Nucleus accumbens (tissue), 56 donors: ENCODE measurements at regions not wholly inside any gene's neighbourhood (a gene's known extent, or its start where the extent isn't known, plus 50 kb on each side); places are given as distances from the start of the nearest gene placed in this dataset.
"Not testable (repeated sequence)": the region's sequence is repeated elsewhere in the genome, so short reads cannot be mapped to it uniquely, and the experiment has no call there.

Experiments
- DNase-seq, 56 donors: peaks; one replicate each; lab custom pipeline; 2025; lab: John Stamatoyannopoulos, UW

DNA sequence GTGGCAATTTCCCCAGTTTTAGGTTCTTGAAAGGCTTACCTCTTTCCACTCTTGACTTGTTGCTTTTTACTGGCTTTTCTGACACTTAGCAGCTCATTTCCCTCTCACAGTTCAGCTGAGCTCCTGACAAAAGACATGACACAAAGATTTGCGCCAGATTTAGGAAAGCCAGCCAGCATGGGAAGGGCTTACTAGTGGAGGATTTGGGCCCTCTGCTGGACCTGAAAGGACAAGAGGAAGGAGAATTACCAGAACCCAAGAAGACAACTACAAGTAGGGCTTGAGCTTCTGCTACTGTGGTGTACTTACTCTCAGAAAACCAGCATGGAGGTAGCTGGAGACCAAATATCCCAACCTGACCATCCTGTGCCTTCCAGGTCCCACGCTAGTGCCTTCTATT, 784.5 kb downstream of the BRINP3 start:
- DNase-seq = no peak

DNA sequence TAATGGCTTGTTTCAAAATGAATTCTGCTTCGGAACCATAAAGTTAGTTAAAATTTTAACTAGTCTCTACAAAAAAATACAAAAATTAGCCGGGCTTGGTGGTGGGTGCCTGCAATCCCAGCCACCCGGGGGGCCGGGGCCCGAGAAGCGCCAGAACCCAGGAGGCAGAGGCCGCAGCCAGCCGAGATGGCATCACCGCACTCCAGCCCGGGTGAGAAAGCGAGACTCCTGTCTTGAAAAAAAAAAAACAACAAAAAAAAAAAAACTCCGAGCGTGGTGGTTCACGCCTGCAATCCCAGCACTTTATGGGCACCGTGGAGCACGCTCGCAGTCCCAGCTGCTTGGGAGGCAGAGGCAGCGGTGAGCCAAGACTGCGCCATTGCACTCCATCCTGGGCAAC, 781.4 kb downstream of the BRINP3 start:
- DNase-seq = no peak

DNA sequence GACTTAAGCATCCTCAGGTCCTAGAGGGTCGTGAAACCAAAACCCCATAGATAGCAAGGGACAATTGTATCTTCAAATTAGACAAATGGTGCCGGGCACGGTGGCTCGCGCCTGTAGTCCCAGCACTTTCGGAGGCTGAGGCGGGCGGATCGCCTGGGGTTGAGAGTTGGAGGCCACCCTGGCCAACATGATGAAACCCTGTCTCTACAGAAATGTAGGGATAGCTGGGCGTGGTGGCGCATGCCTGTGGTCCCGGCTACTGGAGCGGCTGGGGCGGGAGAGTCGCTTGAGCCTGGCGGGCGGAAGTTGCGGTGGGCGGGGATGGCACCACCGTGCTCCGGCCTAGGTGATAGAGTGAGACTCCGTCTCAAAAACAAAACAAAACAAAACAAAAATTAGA, 780.6 kb downstream of the BRINP3 start:
- DNase-seq = no peak

DNA sequence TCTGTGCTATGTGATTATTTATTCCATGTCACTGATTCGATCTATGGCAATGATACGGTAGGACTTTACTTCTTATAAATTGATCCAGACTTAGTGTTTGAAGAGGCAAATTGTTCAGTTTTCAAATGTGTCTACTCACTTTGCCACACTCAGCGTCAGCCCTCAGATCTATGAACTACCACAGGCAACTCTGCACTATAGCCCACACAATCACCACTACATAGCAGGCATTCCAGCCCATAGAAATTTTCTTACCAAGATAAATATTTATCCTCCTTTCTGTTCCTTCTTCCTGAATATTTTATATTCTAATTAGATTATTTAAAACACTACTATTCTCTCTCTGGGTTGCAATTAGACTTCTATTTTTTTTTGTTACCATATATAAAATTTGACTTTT, 776.1 kb downstream of the BRINP3 start:
- DNase-seq = no peak

DNA sequence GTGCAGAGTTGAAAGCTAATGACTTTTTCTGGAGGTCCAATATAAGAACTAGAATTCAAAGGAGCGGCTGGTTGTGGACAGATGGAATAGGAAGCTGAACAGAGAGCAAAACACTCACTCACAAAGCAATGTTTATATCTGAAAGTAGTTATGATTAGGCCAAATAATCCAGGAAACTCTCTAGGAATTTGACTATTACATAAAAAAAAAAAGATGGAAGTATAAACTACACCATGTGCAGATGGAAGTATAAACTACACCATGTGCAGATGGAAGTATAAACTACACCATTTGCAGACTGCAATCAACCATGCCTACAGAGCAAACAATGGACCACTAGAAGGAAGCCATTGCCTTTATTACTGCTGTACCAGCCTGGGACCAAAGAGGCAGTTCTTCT, 771.1 kb downstream of the BRINP3 start:
- DNase-seq = no peak

DNA sequence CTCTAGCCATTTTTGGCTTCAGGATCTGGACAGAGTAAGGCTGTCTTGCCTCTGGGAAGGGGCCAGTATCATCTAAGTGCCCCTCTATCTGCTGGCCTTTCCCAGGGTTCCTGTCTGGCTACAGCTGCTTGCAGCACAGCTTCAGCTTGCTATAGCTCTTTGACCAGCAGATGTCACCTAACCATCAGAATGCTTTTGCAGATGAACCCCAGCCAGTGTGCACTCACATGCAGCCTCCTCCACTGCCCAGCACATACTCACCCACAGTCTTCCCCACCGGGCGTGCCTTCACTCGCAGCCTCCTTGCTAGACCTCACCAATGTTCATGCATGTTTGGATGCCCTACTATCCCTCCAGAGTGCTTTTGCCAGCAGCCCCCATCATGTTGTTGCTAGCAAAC, 769.0 kb downstream of the BRINP3 start:
- DNase-seq = peak in 1 of 56 donors; percentile 2

DNA sequence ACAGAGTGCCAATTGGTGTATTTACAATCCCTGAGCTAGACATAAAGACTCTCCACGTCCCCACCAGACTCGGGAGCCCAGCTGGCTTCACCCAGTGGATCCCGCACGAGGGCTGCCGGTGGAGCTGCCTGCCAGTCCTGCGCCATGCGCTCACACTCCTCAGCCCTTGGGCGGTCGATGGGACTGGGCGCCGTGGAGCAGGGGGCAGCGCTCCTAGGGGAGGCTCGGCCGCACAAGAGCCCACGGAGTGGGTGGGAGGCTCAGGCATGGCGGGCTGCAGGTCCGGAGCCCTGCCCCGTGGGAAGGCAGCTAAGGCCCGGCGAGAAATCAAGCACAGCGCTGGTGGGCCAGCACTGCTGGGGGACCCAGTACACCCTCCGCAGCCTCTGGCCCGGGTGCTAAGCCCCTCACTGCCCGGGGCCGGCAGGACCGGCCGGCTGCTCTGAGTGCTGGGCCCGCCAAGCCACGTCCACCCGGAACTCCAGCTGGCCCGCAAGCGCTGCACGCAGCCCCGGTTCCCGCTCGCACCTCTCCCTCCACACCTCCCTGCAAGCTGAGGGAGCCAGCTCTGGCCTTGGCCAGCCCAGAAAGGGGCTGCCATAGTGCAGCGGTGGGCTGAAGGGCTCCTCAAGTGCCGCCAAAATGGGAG, 759.4 kb downstream of the BRINP3 start:
- not testable (repeated sequence) for DNase-seq

DNA sequence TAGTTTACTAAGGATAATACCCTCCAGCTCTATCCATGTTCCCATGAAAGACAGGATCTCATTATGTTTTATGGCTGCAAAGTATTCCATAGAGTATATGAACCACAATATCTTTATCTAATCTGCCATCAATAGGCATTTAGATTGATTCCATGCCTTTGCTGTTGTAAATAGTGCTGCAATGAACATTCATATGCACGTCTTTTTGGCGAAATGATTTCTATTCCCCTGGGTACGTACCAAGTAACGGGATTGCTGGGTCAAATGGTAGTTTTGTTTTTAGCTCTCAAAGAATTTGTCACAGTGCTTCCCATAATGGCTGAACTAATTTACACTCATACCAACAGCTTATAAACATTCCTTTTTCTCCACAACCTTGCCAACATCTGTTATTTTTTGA, 750.9 kb downstream of the BRINP3 start:
- DNase-seq = no peak

DNA sequence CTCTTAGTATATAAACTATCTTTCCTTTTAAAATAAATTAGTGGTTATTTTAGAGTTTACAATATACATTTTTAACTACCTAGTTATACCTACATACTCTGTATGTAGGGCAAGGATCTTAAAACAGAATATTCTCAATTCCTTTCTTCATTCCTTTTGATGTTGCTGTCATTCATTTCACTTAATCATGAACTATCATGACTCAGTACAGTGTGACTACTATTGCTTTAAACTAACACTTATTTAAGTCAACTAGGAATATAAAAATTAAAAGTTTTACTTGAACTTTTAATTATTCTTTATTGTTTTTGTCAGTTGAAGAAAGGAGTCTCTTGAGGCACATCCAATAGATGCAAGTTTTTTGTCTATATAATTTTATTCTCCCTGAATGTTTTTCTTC, 726.4 kb downstream of the BRINP3 start:
- DNase-seq = no peak

DNA sequence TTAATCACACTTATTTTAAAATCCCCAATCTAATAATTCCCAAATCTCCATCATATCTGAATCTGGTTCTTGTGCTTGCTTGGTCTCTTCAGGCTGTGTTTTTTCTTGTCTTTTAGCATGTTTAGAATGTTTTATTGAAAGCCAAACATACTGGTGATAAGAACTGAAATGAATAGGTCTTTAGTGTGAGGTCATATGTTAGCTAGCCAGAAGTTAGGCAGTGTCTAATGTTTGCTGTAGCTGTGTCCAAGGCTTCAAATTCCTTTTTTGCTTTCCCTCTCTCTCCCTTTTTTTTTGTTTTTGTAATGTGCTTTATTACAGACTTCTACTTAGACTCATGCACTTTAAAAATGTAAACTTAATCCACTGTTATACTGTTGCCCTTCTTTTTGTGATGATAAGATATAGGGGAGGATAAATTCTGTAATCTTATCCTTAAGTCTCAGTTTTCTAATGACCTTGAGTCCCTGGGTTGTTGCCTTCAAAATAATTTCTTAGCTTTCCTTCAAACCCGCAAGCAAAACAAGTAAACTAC, 725.1 kb downstream of the BRINP3 start:
- no peak for DNase-seq

DNA sequence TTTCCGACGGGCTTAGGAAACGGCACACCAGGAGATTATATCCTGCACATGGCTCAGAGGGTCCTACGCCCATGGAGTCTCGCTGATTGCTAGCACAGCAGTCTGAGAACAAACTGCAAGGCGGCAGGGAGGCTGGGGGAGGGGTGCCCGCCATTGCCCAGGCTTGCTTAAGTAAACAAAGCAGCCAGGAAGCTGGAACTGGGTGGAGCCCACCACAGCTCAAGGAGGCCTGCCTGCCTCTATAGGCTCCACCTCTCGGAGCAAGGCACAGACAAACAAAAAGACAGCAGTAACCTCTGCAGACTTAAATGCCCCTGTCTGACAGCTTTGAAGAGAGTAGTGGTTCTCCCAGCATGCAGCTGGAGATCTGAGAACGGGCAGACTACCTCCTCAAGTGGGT, 722.6 kb downstream of the BRINP3 start:
- not testable (repeated sequence) for DNase-seq

DNA sequence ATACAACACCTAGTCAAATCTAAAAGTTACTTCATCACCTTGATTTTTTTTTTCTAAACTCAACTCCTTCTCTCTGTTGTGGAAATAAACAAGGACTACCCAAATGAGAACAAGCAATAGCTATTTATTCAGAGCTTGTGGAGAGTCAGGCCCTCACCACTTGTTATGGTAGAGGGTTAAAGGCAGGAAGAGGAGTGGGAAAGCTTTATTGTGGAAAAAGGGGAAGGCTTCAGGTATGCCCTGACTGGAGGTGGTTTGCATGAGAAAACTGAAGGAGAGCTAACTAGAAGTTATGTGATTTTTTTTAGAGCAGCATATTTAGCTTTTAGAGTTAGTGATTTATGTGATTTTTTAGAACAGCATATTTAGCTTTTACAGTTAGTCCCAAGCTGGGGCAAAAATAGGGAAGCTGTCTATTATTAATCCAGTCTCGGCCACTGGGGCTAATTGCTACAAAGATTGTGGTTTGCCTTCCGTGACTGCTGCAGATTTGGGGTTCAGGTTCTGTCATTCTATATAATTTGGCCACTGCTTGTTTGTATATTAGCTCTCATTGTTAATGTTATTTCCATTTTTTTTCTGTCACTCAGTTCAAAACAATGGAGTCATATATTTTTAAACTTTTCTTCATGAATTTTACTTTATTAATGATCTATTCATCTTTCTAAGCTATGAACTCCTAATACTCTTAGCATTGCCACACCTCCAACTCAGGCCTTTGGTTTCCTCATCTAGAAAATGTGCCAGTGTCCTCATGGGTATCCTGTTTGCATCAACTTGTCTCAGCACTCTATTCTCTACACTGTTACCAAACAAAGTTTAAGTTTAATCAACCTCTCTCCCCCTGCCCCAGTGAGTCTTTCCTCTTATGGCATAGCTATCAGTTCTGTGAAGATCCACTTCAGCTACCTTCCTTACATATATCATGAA, 713.0 kb downstream of the BRINP3 start:
- no peak for DNase-seq

DNA sequence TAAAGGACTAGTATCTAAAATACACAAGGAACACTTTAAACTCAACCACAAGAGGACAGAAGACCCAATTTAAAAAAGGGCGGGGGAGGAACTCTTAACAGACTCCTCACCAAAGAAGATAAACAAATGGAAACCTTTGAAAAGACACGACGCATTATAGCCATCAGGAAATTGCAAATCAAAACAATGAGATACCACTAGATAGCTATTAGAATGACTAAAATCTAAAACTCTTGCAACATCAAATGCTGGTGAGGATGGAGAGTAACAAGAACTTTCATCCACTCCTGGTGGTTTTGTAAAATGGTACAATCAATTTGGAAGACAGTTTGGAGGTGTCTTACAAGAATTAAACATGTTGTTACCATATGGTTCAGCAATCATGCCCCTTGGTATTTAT, 708.2 kb downstream of the BRINP3 start:
- DNase-seq = no peak

DNA sequence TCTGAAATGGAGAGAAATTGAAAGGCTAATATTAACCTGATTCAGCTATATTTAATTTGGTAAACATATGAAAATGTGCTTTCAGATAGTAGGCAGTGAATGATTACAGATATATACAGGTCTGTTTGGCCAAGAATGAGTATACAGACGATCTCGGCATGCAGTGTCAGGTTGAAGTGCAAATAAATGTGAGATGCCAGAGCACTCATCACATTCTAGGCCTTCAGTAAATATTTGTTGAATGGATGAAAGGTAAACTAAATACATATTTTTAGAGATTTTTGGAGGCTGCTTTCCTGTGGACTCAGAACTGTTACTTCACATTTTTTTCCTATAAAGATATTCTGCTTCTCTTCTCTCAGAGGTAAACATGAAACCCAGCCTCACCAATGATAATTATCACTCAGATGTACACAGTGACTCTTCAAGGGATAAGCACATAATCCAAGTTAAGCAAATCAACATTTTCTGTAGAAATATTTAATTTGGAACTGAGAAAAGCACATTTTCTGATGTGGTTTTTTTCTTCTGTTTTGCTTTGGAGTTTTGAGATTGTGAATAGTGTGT, 702.9 kb downstream of the BRINP3 start:
- DNase-seq = no peak

DNA sequence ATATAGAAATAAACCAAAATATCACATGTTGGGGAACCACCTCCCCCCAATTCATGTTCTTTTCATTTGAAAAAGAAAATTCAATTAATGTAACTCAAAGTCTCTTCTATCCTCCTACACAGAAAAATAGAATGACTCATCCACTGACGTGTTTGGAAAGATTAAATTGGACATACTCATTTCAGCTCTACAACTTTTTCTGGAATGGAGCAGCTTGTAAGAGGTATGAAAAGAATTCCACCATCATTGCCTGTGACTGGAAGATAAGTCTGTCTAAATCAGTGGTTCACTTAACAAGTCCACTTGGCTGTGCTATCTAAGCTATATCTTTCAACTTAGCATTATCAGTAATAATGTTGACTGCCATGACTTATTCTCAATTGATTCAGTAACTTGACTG, 702.3 kb downstream of the BRINP3 start:
- no peak for DNase-seq

DNA sequence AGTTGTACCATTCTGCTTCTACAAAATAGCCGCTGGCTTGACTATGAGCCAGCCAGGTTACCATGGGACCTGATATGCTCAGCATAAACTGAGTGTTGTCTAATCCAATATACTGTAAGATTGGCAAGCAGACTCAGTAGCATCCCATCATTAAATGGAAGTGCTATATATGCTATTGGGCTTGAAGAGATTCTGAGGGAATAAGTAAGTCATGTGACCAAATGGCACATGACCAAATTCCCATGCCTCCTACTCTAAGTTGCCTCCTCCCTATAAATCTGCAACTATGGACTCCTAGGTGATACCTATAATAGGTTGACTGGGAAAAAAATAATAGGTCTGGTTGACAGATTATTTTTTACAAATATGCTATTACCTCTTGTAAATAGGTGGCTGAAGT, 698.6 kb downstream of the BRINP3 start:
- DNase-seq = no peak

DNA sequence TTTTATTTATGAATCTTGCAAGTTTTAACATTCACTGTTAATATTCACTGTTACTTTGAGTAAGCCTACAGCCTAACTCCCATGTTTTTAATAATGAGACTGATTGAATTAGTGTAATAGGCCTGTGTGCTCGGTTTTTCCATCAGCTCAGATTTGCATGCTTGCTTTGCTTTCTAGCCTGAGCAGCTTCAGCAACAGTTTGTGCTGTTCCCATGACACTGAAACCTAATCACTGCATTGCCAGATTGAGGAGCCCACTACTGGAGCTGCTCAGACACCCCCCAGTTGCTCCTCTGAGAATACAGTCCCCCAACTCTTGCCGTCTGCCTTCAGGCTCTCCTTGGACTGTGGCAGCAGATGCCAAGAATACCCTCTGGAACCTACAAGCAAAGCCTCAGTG, 695.4 kb downstream of the BRINP3 start:
- DNase-seq = no peak

DNA sequence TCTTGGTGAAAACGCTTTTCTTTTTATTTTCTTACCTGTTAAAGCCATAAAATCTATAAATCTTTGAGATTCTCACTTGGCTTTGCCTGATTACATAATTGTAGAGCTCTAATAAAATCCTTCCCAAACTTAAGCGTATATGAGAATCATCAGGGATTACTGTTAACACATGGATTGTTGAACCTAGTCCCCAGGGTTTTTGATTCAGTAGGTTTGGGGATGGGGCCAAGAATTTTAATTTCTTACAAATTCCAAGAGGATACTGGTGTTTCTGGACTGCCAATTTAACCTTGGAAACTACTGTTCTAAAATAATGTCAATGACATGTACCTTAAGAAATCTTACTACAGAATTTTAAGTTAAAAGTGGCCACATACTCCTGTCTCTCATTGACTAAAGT, 694.2 kb downstream of the BRINP3 start:
- no peak for DNase-seq

DNA sequence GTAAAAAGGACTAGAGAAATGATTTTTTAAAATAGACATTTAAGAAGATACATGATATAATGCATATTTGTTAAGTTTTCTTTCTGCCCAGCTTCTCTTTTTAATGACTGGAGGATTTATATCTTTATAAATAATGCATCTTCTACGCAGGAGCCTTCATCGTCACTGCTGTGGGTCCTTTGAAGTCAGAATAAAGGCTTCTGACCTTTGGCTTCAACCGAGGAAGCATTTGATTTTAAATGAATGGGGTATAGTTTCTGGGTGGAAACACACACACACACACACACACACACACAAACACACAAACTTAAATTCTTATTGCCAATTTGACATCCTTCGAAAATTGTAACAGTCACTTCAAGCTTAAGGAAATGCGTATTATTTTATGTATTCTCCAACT, 690.9 kb downstream of the BRINP3 start:
- no peak for DNase-seq

DNA sequence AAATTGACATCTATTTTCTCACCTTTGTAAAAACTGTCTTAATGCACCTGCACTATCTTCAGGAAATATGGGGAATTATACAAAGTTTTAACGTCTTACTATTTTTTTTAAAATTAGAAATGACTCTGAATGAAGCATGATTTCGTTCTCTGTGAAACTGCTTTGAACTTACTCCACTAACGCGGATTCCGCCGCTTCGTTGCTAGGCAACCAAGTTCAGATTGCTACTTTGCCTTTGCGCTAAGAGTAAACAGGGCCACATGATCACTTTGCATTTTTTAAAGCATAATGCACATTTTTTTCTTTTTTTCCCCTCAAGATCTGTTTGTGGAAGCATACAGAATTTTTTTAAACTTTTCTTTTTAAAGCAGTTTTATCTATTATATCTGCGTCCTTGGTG, 690.5 kb downstream of the BRINP3 start:
- DNase-seq = peak in 16 of 56 donors; percentile 2 to 57 (median 20)

DNA sequence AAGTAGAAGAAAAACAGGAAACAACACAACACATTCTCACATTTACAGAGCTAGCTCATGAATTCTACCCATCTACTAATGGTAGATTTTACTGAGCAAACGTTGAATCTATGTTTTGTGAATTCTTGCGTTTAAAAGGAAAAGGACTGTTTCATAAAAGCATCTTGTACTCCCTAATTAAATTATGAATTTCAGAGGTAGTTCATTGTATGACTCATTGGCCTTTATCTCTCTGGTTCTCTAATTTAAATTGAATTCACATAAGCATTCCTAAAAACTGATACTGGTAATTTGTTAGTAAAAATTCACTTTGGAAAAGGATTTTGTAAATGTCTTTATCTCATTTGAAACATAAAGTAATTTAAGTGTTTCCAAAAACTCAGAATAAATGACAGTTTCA, 687.3 kb downstream of the BRINP3 start:
- no peak for DNase-seq

DNA sequence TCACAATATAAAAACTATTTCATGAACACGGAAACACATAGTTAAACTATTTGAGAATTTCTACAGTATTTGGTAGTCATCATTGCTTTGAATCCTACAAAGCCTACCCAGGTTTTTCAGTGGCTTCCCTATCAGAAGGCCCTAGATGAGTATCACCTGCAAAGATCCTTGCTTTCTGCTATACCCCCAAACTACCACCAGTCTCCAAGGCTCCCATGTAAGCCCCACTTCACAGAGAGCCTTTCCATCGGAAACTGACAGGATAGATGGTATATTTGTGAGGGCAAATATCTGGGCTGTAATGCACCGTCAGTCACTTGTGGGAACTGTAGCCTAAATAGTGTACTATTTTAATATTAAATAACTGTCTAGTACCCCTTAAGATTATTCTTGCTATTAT, 674.3 kb downstream of the BRINP3 start:
- no peak for DNase-seq
